ENCODE measurements at regions not wholly inside any gene's neighbourhood (a gene's known extent, or its start where the extent isn't known, plus 50 kb on each side); places are given as distances from the start of the nearest gene placed in this dataset.

DNA sequence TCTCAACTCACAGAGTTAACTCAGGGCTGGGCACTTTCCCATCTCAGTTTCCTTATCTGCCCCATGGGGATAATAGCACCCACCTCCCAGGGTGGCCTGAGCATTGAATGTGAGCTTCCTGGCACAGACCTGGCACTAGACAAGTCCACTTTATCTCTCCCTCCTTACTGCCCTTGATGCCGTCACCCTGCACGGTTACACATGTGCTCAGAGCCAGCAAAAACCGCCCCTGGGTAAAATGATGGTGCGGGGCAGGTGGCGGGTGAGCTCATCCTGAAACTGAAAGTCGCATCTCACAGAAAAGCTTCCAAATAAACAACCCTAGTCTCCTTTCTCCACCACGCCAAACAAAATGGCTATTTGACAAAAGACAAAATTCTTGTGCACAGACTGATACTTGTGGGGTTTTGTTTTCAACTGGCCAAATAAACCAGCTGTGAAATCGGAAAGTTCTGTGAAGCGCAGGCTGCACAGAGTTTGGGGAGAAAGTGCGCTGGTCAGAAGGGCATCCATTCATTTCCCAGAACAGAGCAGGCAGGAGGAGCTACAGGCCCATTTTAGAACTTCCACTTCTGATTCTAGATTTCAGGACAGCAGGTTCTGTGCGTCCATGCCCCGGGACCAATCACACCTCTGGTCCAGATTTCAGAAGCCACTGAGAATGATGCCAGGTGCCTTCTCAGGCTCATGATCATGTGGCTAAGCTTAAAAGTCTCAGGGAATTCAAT, 138.1 kb downstream of the SHANK2 start:
- H3K9me3 ChIP-seq, result no peaks in the 10 kb centered on the region
- peaks cover 0 to 12% of the 10 kb centered on the region in 2 donors for H3K27me3 ChIP-seq
- TF ChIP-seq, protein P1, sequence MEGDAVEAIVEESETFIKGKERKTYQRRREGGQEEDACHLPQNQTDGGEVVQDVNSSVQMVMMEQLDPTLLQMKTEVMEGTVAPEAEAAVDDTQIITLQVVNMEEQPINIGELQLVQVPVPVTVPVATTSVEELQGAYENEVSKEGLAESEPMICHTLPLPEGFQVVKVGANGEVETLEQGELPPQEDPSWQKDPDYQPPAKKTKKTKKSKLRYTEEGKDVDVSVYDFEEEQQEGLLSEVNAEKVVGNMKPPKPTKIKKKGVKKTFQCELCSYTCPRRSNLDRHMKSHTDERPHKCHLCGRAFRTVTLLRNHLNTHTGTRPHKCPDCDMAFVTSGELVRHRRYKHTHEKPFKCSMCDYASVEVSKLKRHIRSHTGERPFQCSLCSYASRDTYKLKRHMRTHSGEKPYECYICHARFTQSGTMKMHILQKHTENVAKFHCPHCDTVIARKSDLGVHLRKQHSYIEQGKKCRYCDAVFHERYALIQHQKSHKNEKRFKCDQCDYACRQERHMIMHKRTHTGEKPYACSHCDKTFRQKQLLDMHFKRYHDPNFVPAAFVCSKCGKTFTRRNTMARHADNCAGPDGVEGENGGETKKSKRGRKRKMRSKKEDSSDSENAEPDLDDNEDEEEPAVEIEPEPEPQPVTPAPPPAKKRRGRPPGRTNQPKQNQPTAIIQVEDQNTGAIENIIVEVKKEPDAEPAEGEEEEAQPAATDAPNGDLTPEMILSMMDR (IDR thresholded peaks at IDR 0.05), result no peak
- ATAC-seq, result no peak
- intact Hi-C loops (cut with DNase I), result no loop called here
- DNase-seq, result peak in 1 of 4 donors; percentile 20
- H3K4me1 ChIP-seq, result no peaks in the 10 kb centered on the region
- no peaks in the 10 kb centered on the region for H3K36me3 ChIP-seq
- no peak overlapping the region for H3K4me3 ChIP-seq
- H3K27ac ChIP-seq, result no peak overlapping the region

DNA sequence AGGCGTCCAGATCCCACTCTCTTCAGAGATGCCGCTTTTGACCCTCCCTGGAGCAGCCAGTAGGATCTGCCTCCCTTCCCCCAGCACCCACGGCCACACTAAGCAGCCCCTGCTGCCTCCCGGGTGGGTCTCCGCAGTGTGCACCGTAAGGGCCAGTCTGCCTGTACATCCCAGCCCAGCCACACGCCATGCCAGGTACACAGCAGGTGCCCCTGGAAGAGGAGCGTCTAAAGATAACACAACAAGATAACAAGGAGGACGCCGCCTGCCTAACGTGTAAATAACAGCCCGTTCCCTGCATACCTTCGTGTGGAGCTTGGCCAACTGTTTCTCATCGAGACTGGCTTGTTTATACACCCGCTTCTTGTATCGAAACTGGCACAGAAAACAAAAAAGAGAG, 139.4 kb downstream of the SHANK2 start:
- no peak for ATAC-seq
- Histone ChIP-seq H3K27me3 (peaks cover 0 to 12% of the 10 kb centered on the region in 2 donors), H3K27ac (no peak overlapping the region), H3K9me3 (no peaks in the 10 kb centered on the region), H3K4me1 (no peaks in the 10 kb centered on the region), H3K36me3 (no peaks in the 10 kb centered on the region), H3K4me3 (no peak overlapping the region)
- TF ChIP-seq, protein P1 (IDR thresholded peaks at IDR 0.05), result no peak
- intact Hi-C loops (cut with DNase I), result no loop called here
- peak in 1 of 4 donors; percentile 68 for DNase-seq

DNA sequence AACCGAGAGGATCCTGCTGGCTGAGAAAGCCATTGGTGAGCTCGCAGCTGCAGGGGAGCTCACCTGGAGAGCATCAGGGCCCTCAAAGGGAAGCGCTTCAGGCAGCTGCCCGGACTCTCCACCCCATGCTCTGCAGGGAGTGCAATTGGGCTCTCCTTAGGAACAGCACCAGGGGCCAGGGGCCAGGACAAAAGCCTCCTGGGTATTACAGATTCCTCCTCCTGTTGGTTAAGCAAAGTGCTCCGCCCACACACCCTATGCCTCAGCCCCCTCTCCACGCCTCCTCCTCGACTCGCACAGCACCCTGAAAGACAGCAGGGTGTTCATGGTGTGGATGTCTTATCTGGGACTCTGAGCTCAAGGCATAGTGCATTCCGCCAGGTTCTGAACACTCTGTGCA, 139.9 kb downstream of the SHANK2 start:
- TF ChIP-seq, protein P1 (IDR thresholded peaks at IDR 0.05), result no peak
- Histone ChIP-seq H3K27me3 (peaks cover 0 to 12% of the 10 kb centered on the region in 2 donors), H3K9me3 (no peaks in the 10 kb centered on the region), H3K36me3 (no peaks in the 10 kb centered on the region), H3K4me3 (no peak overlapping the region), H3K4me1 (no peaks in the 10 kb centered on the region), H3K27ac (no peak overlapping the region)
- ATAC-seq (no peak), DNase-seq (peak in 1 of 4 donors; percentile 37)
- intact Hi-C loops (cut with DNase I), result no loop called here

DNA sequence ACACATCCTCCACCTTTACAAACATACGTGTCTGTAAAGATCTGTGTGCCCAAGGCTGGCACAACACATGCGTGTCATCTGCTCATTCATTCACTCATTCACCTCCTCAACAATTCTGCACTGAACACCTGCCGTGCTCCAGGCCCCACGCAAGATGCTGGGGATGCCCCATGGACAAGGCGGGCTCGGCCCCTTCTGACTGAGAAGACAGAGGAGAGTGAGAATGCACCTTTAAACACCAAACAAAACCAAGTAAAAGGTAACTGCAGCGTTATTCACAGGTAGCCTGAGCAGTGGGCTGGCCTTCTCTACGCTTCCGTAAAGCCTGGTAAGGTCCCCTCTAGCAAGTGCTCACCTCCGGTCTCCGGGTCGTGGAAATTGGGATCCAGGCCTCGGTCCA, 142.8 kb downstream of the SHANK2 start:
- intact Hi-C loops (cut with DNase I), result no loop called here
- DNase-seq (peak in 1 of 4 donors; percentile 51), ATAC-seq (no peak)
- H3K9me3 ChIP-seq, result no peaks in the 10 kb centered on the region
- H3K27me3 ChIP-seq, result peaks cover 0 to 12% of the 10 kb centered on the region in 2 donors
- no peaks in the 10 kb centered on the region for H3K4me1 ChIP-seq
- no peak overlapping the region for H3K27ac ChIP-seq
- H3K36me3 ChIP-seq, result no peaks in the 10 kb centered on the region
- TF ChIP-seq, protein P1 (IDR thresholded peaks at IDR 0.05), result no peak
- no peak overlapping the region for H3K4me3 ChIP-seq

DNA sequence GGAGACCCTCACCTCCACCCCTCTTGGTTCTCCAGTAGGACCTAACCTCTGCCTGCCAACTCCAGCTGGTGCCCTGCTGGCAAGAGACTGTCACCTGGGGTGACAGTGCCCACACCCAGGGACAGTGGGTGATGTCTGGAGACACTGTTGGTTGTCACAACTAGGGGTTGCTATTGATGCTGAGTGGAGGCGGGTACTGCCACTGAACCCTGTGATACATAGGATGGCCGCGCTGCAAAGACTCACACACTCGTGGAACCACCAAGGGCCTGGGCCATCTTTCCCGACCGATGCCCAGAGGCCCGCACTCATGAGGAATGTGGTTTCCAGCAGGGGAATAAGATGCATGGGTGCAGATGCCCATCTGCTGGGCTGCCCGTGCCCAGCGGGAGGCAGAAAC, 143.2 kb downstream of the SHANK2 start:
- DNase-seq (peak in 1 of 4 donors; percentile 60), ATAC-seq (no peak)
- Histone ChIP-seq H3K36me3 (no peaks in the 10 kb centered on the region), H3K9me3 (no peaks in the 10 kb centered on the region), H3K4me1 (no peaks in the 10 kb centered on the region), H3K4me3 (no peak overlapping the region), H3K27me3 (peaks cover 0 to 12% of the 10 kb centered on the region in 2 donors), H3K27ac (no peak overlapping the region)
- intact Hi-C loops (cut with DNase I), result no loop called here
- TF ChIP-seq, protein P1 (IDR thresholded peaks at IDR 0.05), result no peak
